Heart right ventricle (tissue), 16 donors: ENCODE measurements at regions not wholly inside any gene's neighbourhood (a gene's known extent, or its start where the extent isn't known, plus 50 kb on each side); places are given as distances from the start of the nearest gene placed in this dataset.

Experiments
- ATAC-seq, 8 donors: fragments of 200-7000 bp; cut with Tn5 transposase; one replicate each; pipeline ENCODE4 v1.9.1; 2020; ENCODE audit warnings: mild to moderate bottlenecking in 8 of 8, moderate library complexity in 8 of 8, moderate number of reproducible peaks in 1 of 8
- DNase-seq, 2 donors: peaks; one replicate each; pipeline ENCODE4 v3.0.0-alpha.2; 2020
- H3K27ac ChIP-seq, 10 donors: fragments of 200-600 bp; sonication (generic) in 2 of 10; one replicate each; pipeline versions ENCODE4 v1.5.0 to v1.8.0; 2020 to 2022; ENCODE audit warnings: mild to moderate bottlenecking in 3 of 10
- H3K27me3 ChIP-seq, 7 donors: fragments of 200-600 bp; one replicate each; pipeline ENCODE4 v1.8.0; 2021 to 2022; ENCODE audit warnings: mild to moderate bottlenecking in 2 of 7
- H3K36me3 ChIP-seq, 9 donors: fragments of 200-600 bp; sonication (generic) in 1 of 9; one replicate each; pipeline versions ENCODE4 v1.5.0 to v1.8.0; 2020 to 2022; ENCODE audit warnings: mild to moderate bottlenecking in 2 of 9
- H3K4me1 ChIP-seq, 9 donors: fragments of 200-600 bp; sonication (generic) in 1 of 9; one replicate each; pipeline versions ENCODE4 v1.5.0 to v1.8.0; 2020 to 2022; ENCODE audit warnings: mild to moderate bottlenecking in 4 of 9
- H3K4me3 ChIP-seq, 10 donors: fragments of 200-600 bp; sonication (generic) in 2 of 10; one replicate each; pipeline versions ENCODE4 v1.5.0 to v1.8.0; 2020 to 2022; ENCODE audit warnings: mild to moderate bottlenecking in 7 of 10, moderate library complexity in 2 of 10
- H3K9me3 ChIP-seq, 11 donors: fragments of 200-600 bp in 10 of 11; sonication (generic) in 2 of 11; one replicate each; pipeline versions ENCODE4 v1.5.0 to v1.8.0; 2013 to 2022; ENCODE audit warnings: mild to moderate bottlenecking in 2 of 11, control low read depth in 1 of 11, moderate library complexity in 1 of 11
- WGBS, 2 donors: extraction: QIAGEN DNeasy Blood & Tissue Kit; methylation state at CpG; one replicate each; pipeline ENCODE4 v1.1.7; 2013; ENCODE audit warnings: inconsistent platforms in 1 of 2; 5-methylcytosine and 5-hydroxymethylcytosine counted together
- intact Hi-C, 10 donors: fragments of 100-400 bp; cut with DNase I; formaldehyde crosslinking; loops; one replicate each; pipeline versions ENCODE4 v1.11.1 to v1.14.2; 2022
- TF ChIP-seq, protein P1 (sequence below), 9 donors: fragments of 200-600 bp; sonication (generic) in 2 of 9; IDR thresholded peaks; one replicate each; pipeline versions ENCODE4 v1.5.0 to v1.8.0; 2021 to 2022; ENCODE audit warnings: antibody characterized with exemption in 9 of 9, mild to moderate bottlenecking in 5 of 9, moderate library complexity in 1 of 9
- donor health status: Arrhythmogenic right ventricular cardiomyopathy.
- donor health status: ischemic (EF 13 %, LVEDD 7.1; RV severe dilation, severe dysfunction).
- donor health status: healthy with polysubstance abuse.
- donor health status: DM: no; HTN: yes; CAD: no.
- donor health status: DM: no; HTN: no; CAD: no.
- donor health status: ischemic (EF 25% LVEDD 6.9; RV normal size, moderate dysfunction).
- donor health status: ischemic (EF 25% LVEDD 5.7; RV mildly dilated, moderate dysfunction).
- donor health status: healthy.
- donor health status: DM: yes; HTN: yes; CAD: no.
- donor health status: Ischemic cardiomyopathy.
- donor health status: ischemic (EF 35%, LVEDD 5.7; RV mildly dilated, moderate dysfunction).
- donor health status: nonischemic (EF 11% LVEDD 7.7; RV severe dilation, severe dysfunction).
- donor health status: DM: yes; HTN: yes; CAD: no.
- donor health status: PGD.
- donor health status: ischemic (EF 29% LVEDD 5.4; RV normal size, mild dysfunction).
- donor health status: nonischemic (EF 23%, LVEDD 6.1; RV moderate dilation, normal function).

DNA sequence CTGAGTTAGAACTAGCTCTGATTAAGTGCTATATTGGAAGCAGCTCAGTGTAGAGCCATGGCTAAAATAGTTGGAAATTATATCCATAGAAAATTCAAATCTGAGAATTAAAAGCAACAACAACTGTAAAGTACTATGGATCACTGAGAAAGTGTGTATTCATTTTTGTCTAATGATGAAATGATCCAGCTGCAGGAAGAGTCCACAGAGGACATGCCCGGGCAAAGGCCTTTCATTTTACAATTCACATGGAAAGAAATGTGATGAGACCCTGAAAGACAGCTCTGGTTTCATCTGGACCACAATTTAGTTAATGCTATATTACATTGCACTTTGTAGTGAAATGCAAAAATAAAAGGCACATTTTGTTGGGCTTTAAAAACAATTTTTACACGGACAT lies 196.8 kb upstream of the FAT1 start:
- no peak overlapping the region for H3K4me3 ChIP-seq
- no peaks in the 10 kb centered on the region for H3K27me3 ChIP-seq
- no peaks in the 10 kb centered on the region for H3K9me3 ChIP-seq
- DNase-seq (no peak), ATAC-seq (no peak)
- intact Hi-C loops, result no loop called here
- H3K4me1 ChIP-seq, result no peaks in the 10 kb centered on the region
- TF ChIP-seq, protein P1, sequence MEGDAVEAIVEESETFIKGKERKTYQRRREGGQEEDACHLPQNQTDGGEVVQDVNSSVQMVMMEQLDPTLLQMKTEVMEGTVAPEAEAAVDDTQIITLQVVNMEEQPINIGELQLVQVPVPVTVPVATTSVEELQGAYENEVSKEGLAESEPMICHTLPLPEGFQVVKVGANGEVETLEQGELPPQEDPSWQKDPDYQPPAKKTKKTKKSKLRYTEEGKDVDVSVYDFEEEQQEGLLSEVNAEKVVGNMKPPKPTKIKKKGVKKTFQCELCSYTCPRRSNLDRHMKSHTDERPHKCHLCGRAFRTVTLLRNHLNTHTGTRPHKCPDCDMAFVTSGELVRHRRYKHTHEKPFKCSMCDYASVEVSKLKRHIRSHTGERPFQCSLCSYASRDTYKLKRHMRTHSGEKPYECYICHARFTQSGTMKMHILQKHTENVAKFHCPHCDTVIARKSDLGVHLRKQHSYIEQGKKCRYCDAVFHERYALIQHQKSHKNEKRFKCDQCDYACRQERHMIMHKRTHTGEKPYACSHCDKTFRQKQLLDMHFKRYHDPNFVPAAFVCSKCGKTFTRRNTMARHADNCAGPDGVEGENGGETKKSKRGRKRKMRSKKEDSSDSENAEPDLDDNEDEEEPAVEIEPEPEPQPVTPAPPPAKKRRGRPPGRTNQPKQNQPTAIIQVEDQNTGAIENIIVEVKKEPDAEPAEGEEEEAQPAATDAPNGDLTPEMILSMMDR (IDR thresholded peaks at IDR 0.05), result no peak
- H3K27ac ChIP-seq, result peak overlapping the region in 2 of 10 donors; percentile 21 to 26
- no peaks in the 10 kb centered on the region for H3K36me3 ChIP-seq
- 79% methylated on average over 2 of the region's 2 CpGs for WGBS, 2 donors

DNA sequence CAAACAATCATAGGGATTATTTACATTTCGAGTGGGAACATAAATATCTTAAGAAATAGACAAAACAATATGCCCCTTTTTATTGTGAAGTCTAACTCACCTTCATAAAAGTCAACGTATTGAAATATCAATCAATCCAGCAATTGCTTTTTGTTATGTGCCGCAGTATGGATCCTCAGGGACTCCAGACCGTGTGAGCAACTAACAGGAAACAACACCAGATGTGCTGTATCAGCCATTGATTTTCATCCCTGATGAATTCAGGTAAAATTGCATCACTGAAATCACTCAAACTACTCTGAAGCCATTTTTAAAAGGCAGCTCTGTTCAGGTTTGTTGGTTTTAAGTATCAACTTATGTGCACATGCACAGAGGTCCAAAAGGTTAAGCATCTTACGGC lies 197.3 kb upstream of the FAT1 start:
- no peak overlapping the region for H3K4me3 ChIP-seq
- DNase-seq (no peak), ATAC-seq (no peak)
- TF ChIP-seq, protein P1 (IDR thresholded peaks at IDR 0.05), result no peak
- no peaks in the 10 kb centered on the region for H3K36me3 ChIP-seq
- no peaks in the 10 kb centered on the region for H3K4me1 ChIP-seq
- H3K27ac ChIP-seq, result peak overlapping the region in 2 of 10 donors; percentile 21 to 26
- no peaks in the 10 kb centered on the region for H3K27me3 ChIP-seq
- no peaks in the 10 kb centered on the region for H3K9me3 ChIP-seq
- WGBS, 2 donors, result 79% methylated on average over 5 of the region's 5 CpGs
- intact Hi-C loops, result no loop called here

DNA sequence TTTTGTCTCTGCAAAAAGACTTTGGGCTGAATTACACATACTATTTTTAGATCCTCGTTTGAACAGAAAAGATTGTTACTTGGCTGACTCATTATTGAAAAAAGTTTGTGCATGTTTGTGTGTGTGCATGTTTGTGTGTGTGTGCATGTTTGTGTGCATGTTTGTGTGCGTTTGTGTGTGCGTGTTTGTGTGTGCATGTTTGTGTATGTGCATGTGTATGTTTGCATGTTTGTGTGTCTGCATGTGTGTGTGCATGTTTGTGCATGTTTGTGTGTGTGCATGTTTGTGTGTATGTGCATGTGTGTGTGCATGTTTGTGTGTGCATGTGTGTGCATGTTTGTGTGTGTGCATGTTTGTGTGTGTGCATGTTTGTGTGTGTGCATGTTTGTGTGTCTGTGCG lies 201.1 kb upstream of the FAT1 start:
- H3K27ac ChIP-seq, result no peak overlapping the region
- no peaks in the 10 kb centered on the region for H3K27me3 ChIP-seq
- no peak for DNase-seq
- H3K4me3 ChIP-seq, result no peak overlapping the region
- H3K9me3 ChIP-seq, result no peaks in the 10 kb centered on the region
- no peaks in the 10 kb centered on the region for H3K4me1 ChIP-seq
- intact Hi-C loops, result no loop called here
- TF ChIP-seq, protein P1 (IDR thresholded peaks at IDR 0.05), result no peak
- no peaks in the 10 kb centered on the region for H3K36me3 ChIP-seq
- 37 to 56% methylated on average over 4 of the region's 4 CpGs for WGBS, 2 donors
- ATAC-seq, result no peak

DNA sequence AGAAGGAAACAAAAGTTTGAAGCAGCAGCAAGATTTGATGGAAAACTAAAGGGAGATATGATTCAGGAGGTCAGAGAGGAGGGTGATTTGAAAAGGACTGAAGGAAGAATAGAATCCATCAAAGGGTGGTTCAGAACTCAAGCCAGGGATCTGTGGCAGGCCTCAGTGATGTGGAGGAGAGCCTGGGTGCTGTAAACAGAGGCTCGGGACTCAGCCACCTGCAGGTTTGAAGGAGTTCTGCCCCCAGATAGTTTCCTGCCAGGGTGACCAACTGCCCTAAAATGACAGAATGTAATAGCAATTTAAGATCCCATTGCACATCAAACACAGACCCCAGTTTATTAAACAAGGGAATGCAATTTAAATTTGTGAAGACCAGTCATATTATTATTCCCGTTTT lies 204.0 kb upstream of the FAT1 start:
- DNase-seq (no peak), ATAC-seq (no peak)
- Histone ChIP-seq H3K9me3 (peaks cover 0 to 8% (median 0%) of the 10 kb centered on the region in 11 donors), H3K4me1 (peaks cover 0 to 2% (median 0%) of the 10 kb centered on the region in 9 donors), H3K36me3 (no peaks in the 10 kb centered on the region), H3K4me3 (no peak overlapping the region), H3K27me3 (peaks cover 0 to 3% (median 0%) of the 10 kb centered on the region in 7 donors), H3K27ac (no peak overlapping the region)
- TF ChIP-seq, protein P1 (IDR thresholded peaks at IDR 0.05), result no peak
- 72 to 73% methylated on average over 2 of the region's 2 CpGs for WGBS, 2 donors
- intact Hi-C loops, result no loop called here
